Esophagus (tissue), 2 donors: ENCODE measurements at regions not wholly inside any gene's neighbourhood (a gene's known extent, or its start where the extent isn't known, plus 50 kb on each side); places are given as distances from the start of the nearest gene placed in this dataset.

Source experiments
- H3K27ac ChIP-seq, 2 donors: one replicate each; pipeline ENCODE4 v1.5.1; 2013; ENCODE audit warnings: low read depth in 2 of 2, mild to moderate bottlenecking in 2 of 2, inconsistent platforms in 1 of 2, low read length in 1 of 2, moderate library complexity in 1 of 2
- H3K27me3 ChIP-seq, 2 donors: one replicate each; pipeline ENCODE4 v1.6.1; 2013; ENCODE audit warnings: low read length in 2 of 2, control low read depth in 1 of 2, mild to moderate bottlenecking in 1 of 2; ENCODE audit not compliant: insufficient read depth in 2 of 2, control insufficient read depth in 1 of 2
- H3K36me3 ChIP-seq, 2 donors: one replicate each; pipeline ENCODE4 v1.6.1; 2013; ENCODE audit warnings: low read length in 1 of 2; ENCODE audit not compliant: control insufficient read depth in 2 of 2, insufficient read depth in 2 of 2
- H3K4me1 ChIP-seq, 2 donors: one replicate each; pipeline ENCODE4 v1.6.1; 2013; ENCODE audit warnings: low read length in 1 of 2; ENCODE audit not compliant: control insufficient read depth in 2 of 2, insufficient read depth in 2 of 2
- H3K4me3 ChIP-seq, 2 donors: one replicate each; pipeline ENCODE4 v1.5.1; 2013; ENCODE audit warnings: low read length in 2 of 2, mild to moderate bottlenecking in 2 of 2, low read depth in 1 of 2, moderate library complexity in 1 of 2
- H3K9me3 ChIP-seq, 2 donors: one replicate each; pipeline ENCODE4 v1.6.1; 2013; ENCODE audit warnings: mild to moderate bottlenecking in 2 of 2, low read depth in 1 of 2, low read length in 1 of 2, moderate library complexity in 1 of 2; ENCODE audit not compliant: control insufficient read depth in 2 of 2, insufficient read depth in 1 of 2
- WGBS, 2 donors: extraction: QIAGEN DNeasy Blood & Tissue Kit; methylation state at CpG; one replicate each; pipeline ENCODE4 v1.1.7; 2013; 5-methylcytosine and 5-hydroxymethylcytosine counted together
- donor health status: healthy with polysubstance abuse.
- donor health status: Bipolar disorder and iron deficiency.

DNA sequence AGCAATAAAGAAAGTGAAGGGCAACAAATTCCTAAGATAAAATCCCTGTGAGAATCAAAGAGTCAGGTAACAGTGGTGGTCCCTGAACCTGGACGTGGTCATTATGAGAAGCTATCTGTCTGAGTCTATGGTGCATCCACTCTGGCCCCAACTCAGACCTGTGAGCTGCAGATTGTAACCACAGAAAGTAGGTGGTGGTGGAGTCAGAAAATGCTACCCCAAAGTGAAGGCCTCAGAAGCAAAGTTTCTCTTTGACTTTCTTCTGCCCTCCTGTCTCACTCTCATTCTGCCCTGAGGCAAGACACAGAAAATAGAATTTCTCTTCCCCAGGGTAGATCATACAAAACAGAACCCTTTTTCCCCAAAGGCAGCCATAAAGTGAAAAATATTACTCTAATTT, 84.1 kb upstream of the NEIL3 start:
- no peak overlapping the region for H3K4me3 ChIP-seq
- 38 to 79% methylated on average over 1 of the region's 1 CpG for WGBS, 2 donors
- no peak overlapping the region for H3K27ac ChIP-seq
- no peaks in the 10 kb centered on the region for H3K27me3 ChIP-seq
- no peaks in the 10 kb centered on the region for H3K36me3 ChIP-seq
- no peaks in the 10 kb centered on the region for H3K9me3 ChIP-seq
- no peaks in the 10 kb centered on the region for H3K4me1 ChIP-seq

DNA sequence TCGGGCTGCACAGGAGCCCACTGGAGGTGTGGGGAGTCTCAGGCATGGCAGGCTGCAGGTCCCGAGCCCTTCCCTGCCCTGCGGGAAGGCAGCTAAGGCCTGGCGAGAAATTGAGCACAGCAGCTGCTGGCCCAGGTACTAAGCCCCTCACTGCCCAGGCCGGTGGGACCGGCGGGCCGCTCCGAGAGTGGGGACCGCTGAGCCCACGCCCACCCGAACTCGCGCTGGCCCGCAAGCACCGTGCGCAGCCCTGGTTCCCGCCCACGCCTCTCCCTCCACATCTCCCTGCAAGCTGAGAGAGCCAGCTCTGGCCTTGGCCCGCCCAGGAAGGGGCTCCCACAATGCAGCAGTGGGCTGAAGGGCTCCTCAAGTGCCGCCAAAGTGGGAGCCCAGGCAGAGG, 82.0 kb upstream of the NEIL3 start:
- Histone ChIP-seq H3K27me3 (no peaks in the 10 kb centered on the region), H3K4me1 (no peaks in the 10 kb centered on the region), H3K9me3 (no peaks in the 10 kb centered on the region), H3K36me3 (no peaks in the 10 kb centered on the region), H3K27ac (no peak overlapping the region), H3K4me3 (no peak overlapping the region)
- 89 to 93% methylated on average over 21 of the region's 21 CpGs for WGBS, 2 donors

- Histone ChIP-seq H3K9me3 (no peaks in the 10 kb centered on the region), H3K4me1 (no peaks in the 10 kb centered on the region), H3K4me3 (no peak overlapping the region), H3K27ac (no peak overlapping the region), H3K27me3 (no peaks in the 10 kb centered on the region), H3K36me3 (no peaks in the 10 kb centered on the region)
- 86 to 93% methylated on average over 4 of the region's 4 CpGs for WGBS, 2 donors
Observed at GRCh38 chr4:177228599-177228998, 81.1 kb upstream of the NEIL3 start.

DNA sequence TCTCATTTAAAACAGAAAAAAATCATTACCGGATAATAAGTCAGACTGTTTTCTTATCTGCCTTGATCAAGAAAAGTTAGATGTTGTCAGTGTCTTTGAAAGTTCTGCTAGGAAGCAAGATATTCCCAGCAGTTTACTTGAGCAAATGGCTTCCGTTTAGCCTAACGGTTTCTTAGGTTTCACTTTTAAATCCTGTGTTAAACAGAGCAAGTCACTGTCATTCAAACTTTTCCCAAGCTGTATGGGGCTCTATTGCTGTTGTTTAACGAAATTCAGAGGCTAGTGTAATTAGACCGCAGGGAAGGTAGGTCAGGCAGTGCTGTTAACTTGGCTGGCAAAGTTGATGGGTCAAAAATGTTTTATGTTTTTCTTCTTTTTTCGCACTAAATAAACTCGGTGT, 80.3 kb upstream of the NEIL3 start:
- no peaks in the 10 kb centered on the region for H3K36me3 ChIP-seq
- no peaks in the 10 kb centered on the region for H3K27me3 ChIP-seq
- H3K4me3 ChIP-seq = peak overlapping the region in 1 of 2 donors; percentile 19
- no peaks in the 10 kb centered on the region for H3K4me1 ChIP-seq
- no peaks in the 10 kb centered on the region for H3K9me3 ChIP-seq
- 41 to 43% methylated on average over 7 of the region's 7 CpGs for WGBS, 2 donors
- H3K27ac ChIP-seq = no peak overlapping the region

DNA sequence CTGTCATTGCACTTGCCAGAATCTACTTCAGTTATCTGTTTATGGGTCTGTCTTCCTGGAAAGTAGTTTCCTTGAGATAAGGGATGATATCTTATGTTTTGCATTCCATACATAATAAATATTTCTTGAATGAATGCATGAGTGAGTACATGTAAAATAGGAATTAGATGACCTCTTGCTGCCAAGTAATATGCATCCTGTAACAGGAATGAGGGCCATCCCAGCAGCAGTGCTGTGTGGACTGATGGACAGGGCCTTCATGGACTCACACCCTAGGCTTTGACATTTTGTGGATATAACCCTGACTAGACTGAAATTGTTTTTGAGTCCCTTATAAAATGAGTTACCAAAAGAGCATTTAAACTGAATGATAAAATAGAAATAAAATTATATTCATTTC, 77.2 kb upstream of the NEIL3 start:
- Histone ChIP-seq H3K27ac (no peak overlapping the region), H3K9me3 (no peaks in the 10 kb centered on the region)

GRCh38 chr4:177235026-177235425, 74.6 kb upstream of the NEIL3 start:
- 72 to 75% methylated on average over 1 of the region's 1 CpG for WGBS, 2 donors

More for the DNA sequence above, 77.2 kb upstream of the NEIL3 start:
- Histone ChIP-seq H3K27me3 (no peaks in the 10 kb centered on the region), H3K4me3 (no peak overlapping the region), H3K4me1 (no peaks in the 10 kb centered on the region), H3K36me3 (no peaks in the 10 kb centered on the region)

DNA sequence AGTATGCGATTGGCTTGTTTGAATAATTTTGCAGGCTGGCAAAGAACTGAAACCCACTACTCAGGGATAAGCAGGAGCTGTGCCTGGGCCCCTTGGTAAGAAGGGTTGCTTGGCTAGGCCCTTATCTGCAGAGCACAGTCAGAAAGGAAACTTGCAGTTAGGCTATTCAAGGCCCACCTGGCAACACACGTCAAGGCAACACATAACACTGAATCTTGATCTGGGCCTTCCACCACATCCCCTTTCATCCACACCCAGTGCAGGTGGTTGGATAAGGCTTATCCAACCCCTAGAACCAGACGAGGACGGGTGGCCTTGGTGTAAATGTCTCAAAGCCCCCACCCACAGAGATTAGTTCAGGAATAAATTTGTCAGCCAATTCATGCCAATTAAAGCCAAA, 72.8 kb upstream of the NEIL3 start:
- Histone ChIP-seq H3K27me3 (no peaks in the 10 kb centered on the region), H3K27ac (no peak overlapping the region), H3K4me1 (no peaks in the 10 kb centered on the region), H3K36me3 (no peaks in the 10 kb centered on the region), H3K4me3 (no peak overlapping the region), H3K9me3 (no peaks in the 10 kb centered on the region)
- 74 to 85% methylated on average over 4 of the region's 4 CpGs for WGBS, 2 donors

More at GRCh38 chr4:177235026-177235425, 74.6 kb upstream of the NEIL3 start:
- Histone ChIP-seq H3K4me3 (no peak overlapping the region), H3K4me1 (no peaks in the 10 kb centered on the region), H3K36me3 (no peaks in the 10 kb centered on the region), H3K27me3 (no peaks in the 10 kb centered on the region), H3K27ac (no peak overlapping the region), H3K9me3 (no peaks in the 10 kb centered on the region)

GRCh38 chr4:177237291-177237690, 72.4 kb upstream of the NEIL3 start:
- Histone ChIP-seq H3K27me3 (no peaks in the 10 kb centered on the region), H3K36me3 (no peaks in the 10 kb centered on the region), H3K9me3 (no peaks in the 10 kb centered on the region), H3K27ac (no peak overlapping the region), H3K4me1 (no peaks in the 10 kb centered on the region), H3K4me3 (no peak overlapping the region)
- 83 to 90% methylated on average over 2 of the region's 2 CpGs for WGBS, 2 donors

DNA sequence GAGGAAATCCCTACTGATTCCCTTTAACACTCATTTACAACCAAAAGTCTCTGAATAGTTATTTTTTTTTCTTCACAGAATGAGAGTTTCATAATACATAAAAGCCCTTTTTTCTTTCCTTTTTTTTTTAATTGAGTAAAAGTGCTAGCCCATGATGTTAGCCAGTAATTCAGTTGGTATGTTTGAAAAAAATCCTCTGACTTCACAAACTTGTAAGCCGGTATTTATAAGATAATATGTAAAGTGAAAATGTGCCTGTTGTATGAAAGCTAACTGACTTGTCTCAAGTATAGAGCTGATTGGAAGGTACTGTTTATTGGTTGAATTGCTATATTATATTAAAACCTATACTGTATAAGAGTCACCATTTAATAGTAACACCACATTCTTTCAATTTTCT, 70.2 kb upstream of the NEIL3 start:
- H3K27me3 ChIP-seq = no peaks in the 10 kb centered on the region
- H3K36me3 ChIP-seq = no peaks in the 10 kb centered on the region
- WGBS, 2 donors = 52 to 53% methylated on average over 1 of the region's 1 CpG
- H3K9me3 ChIP-seq = no peaks in the 10 kb centered on the region
- no peaks in the 10 kb centered on the region for H3K4me1 ChIP-seq
- H3K27ac ChIP-seq = no peak overlapping the region
- no peak overlapping the region for H3K4me3 ChIP-seq

DNA sequence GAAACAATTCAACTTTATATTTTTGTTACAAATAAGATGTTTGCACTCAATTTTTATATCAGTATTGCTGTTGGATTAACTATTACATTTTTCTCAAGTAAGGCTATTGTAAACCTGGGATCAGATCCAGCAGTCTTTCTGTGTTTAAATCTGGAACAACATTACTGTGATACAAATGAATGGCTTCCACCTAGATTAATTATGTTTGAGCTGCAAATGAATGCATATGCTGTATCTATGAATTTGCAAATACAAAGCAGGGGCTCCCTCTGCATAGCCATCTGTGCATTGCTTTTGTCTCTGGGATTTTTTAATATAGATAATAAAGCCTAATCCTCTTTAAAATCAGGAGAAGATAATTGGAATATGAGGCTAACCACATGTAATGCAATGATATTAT, 69.8 kb upstream of the NEIL3 start:
- H3K4me3 ChIP-seq = no peak overlapping the region
- H3K27me3 ChIP-seq = no peaks in the 10 kb centered on the region
- H3K36me3 ChIP-seq = no peaks in the 10 kb centered on the region
- no peak overlapping the region for H3K27ac ChIP-seq
- H3K4me1 ChIP-seq = no peaks in the 10 kb centered on the region
- H3K9me3 ChIP-seq = no peaks in the 10 kb centered on the region
